Lung (tissue), 11 donors: ENCODE measurements at regions not wholly inside any gene's neighbourhood (a gene's known extent, or its start where the extent isn't known, plus 50 kb on each side); places are given as distances from the start of the nearest gene placed in this dataset.

ENCODE experiments used
- ATAC-seq: fragments of 200-7000 bp; cut with Tn5 transposase; one replicate; pipeline ENCODE4 v1.9.1; 2020; ENCODE audit warnings: moderate number of reproducible peaks; ENCODE audit not compliant: insufficient read depth, low FRiP score
- DNase-seq, 3 donors: peaks; one replicate each; pipeline ENCODE4 v3.0.0-alpha.2; 2013 to 2017
- H3K27ac ChIP-seq, 2 donors: one replicate each; pipeline ENCODE4 v1.5.1; 2013; ENCODE audit warnings: mild to moderate bottlenecking in 2 of 2, moderate library complexity in 2 of 2, control low read depth in 1 of 2, inconsistent platforms in 1 of 2, low read depth in 1 of 2, low read length in 1 of 2
- H3K27me3 ChIP-seq, 3 donors: one replicate each; pipeline ENCODE4 v1.5.1; 2013; ENCODE audit warnings: low read length in 2 of 3; ENCODE audit not compliant: control insufficient read depth in 3 of 3, insufficient read depth in 3 of 3
- H3K36me3 ChIP-seq, 4 donors: one replicate each; pipeline ENCODE4 v1.5.1; 2013; ENCODE audit warnings: low read length in 4 of 4, mild to moderate bottlenecking in 1 of 4, moderate library complexity in 1 of 4; ENCODE audit not compliant: control insufficient read depth in 4 of 4, insufficient read depth in 4 of 4
- H3K4me1 ChIP-seq, 5 donors: one replicate each; pipeline ENCODE4 v1.5.1; 2013; ENCODE audit warnings: low read length in 5 of 5, mild to moderate bottlenecking in 2 of 5, moderate library complexity in 1 of 5; ENCODE audit not compliant: control insufficient read depth in 5 of 5, insufficient read depth in 5 of 5
- H3K4me3 ChIP-seq: one replicate; pipeline ENCODE4 v1.5.1; 2013; ENCODE audit warnings: mild to moderate bottlenecking, control low read depth, moderate library complexity
- H3K9ac ChIP-seq, 2 donors: one replicate each; pipeline ENCODE4 v1.5.1; 2013; ENCODE audit warnings: low read length in 2 of 2, control low read depth in 1 of 2; ENCODE audit not compliant: insufficient read depth in 1 of 2
- H3K9me3 ChIP-seq, 4 donors: one replicate each; pipeline ENCODE4 v1.5.1; 2013; ENCODE audit warnings: low read length in 3 of 4, mild to moderate bottlenecking in 1 of 4, moderate library complexity in 1 of 4; ENCODE audit not compliant: control insufficient read depth in 4 of 4, insufficient read depth in 3 of 4
- CTCF ChIP-seq: IDR thresholded peaks from 2 replicates; pipeline ENCODE4 v1.5.1; 2012; ENCODE audit warnings: mild to moderate bottlenecking; ENCODE audit errors: control extremely low read depth, extremely low read depth
- WGBS, 2 donors: extraction: QIAGEN DNeasy Blood & Tissue Kit; methylation state at CpG; one replicate each; pipeline ENCODE4 v1.1.7; 2013; 5-methylcytosine and 5-hydroxymethylcytosine counted together
- donor health status: control.
- donor health status: control.
- donor health status: Bipolar disorder and iron deficiency.
- donor health status: healthy.
- donor health status: DM: yes; HTN: yes; CAD: no.

DNA sequence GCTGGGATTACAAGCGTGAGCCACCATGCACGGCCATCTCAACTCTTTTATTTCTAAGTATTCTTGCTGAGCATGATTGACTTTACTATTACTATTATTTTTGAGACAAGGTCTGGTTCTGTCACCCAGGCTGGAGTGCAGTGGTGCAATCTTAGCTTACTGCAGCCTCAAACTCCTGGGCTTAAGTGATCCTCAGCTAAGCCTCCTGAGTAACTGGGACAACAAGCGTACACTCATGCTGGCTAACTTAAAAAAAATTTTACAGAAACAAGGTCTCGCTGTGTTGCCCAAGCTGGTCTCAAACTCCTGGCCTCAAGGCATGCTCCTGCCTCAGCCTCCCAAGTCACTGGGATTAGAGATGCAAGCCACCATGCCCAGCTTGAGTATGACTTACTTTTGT, 443.7 kb downstream of the ARHGEF28 start:
- Histone ChIP-seq H3K4me3 (no peak overlapping the region), H3K4me1 (peaks cover 0 to 15% (median 8%) of the 10 kb centered on the region in 5 donors), H3K27me3 (no peaks in the 10 kb centered on the region), H3K9ac (no peak overlapping the region), H3K36me3 (no peaks in the 10 kb centered on the region), H3K9me3 (no peaks in the 10 kb centered on the region), H3K27ac (no peak overlapping the region)
- TF ChIP-seq CTCF = no peak
- DNase-seq (no peak), ATAC-seq (no peak)
- 76 to 87% methylated on average over 4 of the region's 4 CpGs for WGBS, 2 donors

- no peak for TF ChIP-seq CTCF
- ATAC-seq = no peak
- Histone ChIP-seq H3K9me3 (no peaks in the 10 kb centered on the region), H3K9ac (no peak overlapping the region), H3K4me3 (no peak overlapping the region), H3K36me3 (no peaks in the 10 kb centered on the region), H3K27ac (no peak overlapping the region), H3K27me3 (no peaks in the 10 kb centered on the region), H3K4me1 (peaks cover 0 to 14% (median 3%) of the 10 kb centered on the region in 5 donors)
- DNase-seq = no peak
- WGBS, 2 donors = 73 to 80% methylated on average over 5 of the region's 5 CpGs
Measured at GRCh38 chr5:74067748-74068541, 441.9 kb downstream of the ARHGEF28 start.

DNA sequence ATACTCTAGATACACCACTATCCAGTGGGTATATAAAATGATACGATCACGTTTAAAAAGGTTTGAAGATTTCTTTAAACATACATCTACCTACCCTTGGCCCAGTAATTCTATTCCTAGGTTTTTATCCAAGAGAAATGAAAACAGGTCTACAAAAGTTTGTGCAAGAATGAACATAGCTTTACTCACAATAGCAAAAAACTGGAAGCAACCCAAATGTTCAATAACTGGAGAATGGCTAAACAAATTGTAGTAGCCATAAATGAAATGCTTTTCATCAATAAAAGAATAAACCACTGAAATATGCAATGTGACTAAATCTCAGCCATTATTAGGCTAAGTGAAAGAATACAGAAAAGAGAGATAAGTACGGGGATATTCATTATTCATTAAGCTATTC, 438.9 kb downstream of the ARHGEF28 start:
- WGBS, 2 donors = 94 to 95% methylated on average over 3 of the region's 3 CpGs
- DNase-seq (no peak), ATAC-seq (no peak)
- Histone ChIP-seq H3K36me3 (no peaks in the 10 kb centered on the region), H3K4me3 (no peak overlapping the region), H3K27me3 (no peaks in the 10 kb centered on the region), H3K4me1 (peaks cover 0 to 11% (median 0%) of the 10 kb centered on the region in 5 donors), H3K27ac (no peak overlapping the region), H3K9me3 (no peaks in the 10 kb centered on the region), H3K9ac (no peak overlapping the region)
- TF ChIP-seq CTCF = no peak

- Histone ChIP-seq H3K27me3 (no peaks in the 10 kb centered on the region), H3K9ac (no peak overlapping the region), H3K36me3 (no peaks in the 10 kb centered on the region), H3K4me3 (no peak overlapping the region), H3K9me3 (no peaks in the 10 kb centered on the region), H3K27ac (no peak overlapping the region), H3K4me1 (peaks cover 0 to 11% (median 0%) of the 10 kb centered on the region in 5 donors)
- DNase-seq (peak in 2 of 3 donors; percentile 26 to 51), ATAC-seq (no peak)
- no peak for TF ChIP-seq CTCF
Measured at GRCh38 chr5:74064225-74064624, 438.2 kb downstream of the ARHGEF28 start.
